SK-N-MC (cell line): ENCODE measurements at regions not wholly inside any gene's neighbourhood (a gene's known extent, or its start where the extent isn't known, plus 50 kb on each side); places are given as distances from the start of the nearest gene placed in this dataset.

Source experiments
- EZH2 ChIP-seq: fragments of 200-600 bp; sonication (generic); IDR thresholded peaks from one replicate; pipeline ENCODE4 v1.6.1; 2017; ENCODE audit warnings: antibody characterized with exemption
- POLR2AphosphoS5 ChIP-seq: IDR thresholded peaks from 2 replicates; pipeline ENCODE4 v1.6.1; 2012; ENCODE audit warnings: mild to moderate bottlenecking, low read depth, low read length, borderline replicate concordance

- TF ChIP-seq EZH2 = no peak
- TF ChIP-seq POLR2AphosphoS5 = no peak
These were observed 317.5 kb upstream of the ZC3H12C start for GRCh38 chr11:109775686-109776085.
